ENCODE measurements at regions not wholly inside any gene's neighbourhood (a gene's known extent, or its start where the extent isn't known, plus 50 kb on each side); places are given as distances from the start of the nearest gene placed in this dataset.

DNA sequence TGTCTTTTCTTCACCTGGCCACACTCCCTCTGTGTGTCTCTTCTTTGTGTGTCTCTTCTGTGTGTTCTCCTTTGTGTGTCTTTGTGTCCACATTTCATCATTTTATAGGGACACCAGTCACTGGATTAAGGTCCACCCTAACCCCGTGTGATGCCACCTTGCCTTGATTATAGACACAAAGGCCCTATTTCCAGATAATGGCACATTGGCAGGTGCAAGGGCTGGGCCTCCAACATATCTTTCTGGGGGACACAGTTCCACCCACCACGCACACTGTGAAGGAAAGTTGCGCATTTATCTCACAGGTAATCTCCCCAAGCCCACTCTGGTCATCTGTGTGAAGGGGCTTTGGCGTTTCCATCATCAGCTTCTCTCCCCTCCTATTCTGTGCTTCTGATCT is 334.6 kb upstream of the IRX1 start (continued):
- no peak for TF ChIP-seq KAT2A (conservative IDR thresholded peaks at IDR 0.05; ENCODE audit: control insufficient read depth, low read depth, low read length)
- no peak for TF ChIP-seq RAD51 (IDR thresholded peaks at IDR 0.05)
- TF ChIP-seq RELA (IDR thresholded peaks at IDR 0.05; ENCODE audit: borderline replicate concordance, partially characterized antibody) = no peak

- ChIA-PET POLR2A (no interaction called here), SMC1A (ENCODE audit: uncharacterized antibody, unreplicated experiment) (no interaction called here)
- BruUV-seq (replicated peaks) = no TSS peak
Observed at GRCh38 chr5:3258050-3258449, 337.6 kb upstream of the IRX1 start.

DNA sequence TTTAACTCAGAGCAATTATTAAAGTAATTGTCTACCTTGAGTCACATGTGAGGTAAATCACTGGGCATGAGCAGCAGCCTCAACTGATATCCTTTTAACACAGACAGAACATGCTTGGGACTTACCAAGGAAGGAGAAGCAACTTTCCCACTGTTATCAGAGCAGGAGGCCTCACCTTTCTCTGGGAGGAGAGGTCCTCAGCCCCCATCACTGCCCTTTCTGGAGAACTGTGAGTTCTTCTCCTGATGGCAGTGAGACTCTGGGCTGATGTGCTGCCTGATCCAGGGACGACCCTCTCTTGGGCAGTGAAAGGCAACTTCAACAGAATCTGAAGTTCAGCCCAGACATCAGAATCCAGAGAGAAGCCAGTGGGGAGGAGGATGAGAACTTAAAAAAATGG is 343.4 kb upstream of the IRX1 start:
- Histone ChIP-seq H3K27ac (ENCODE audit: control insufficient read depth, insufficient read depth) (no peak overlapping the region), H3K4me3 (no peak overlapping the region), H3K79me2 (ENCODE audit: control insufficient read depth, insufficient read depth, low read length) (no peaks in the 10 kb centered on the region), H3K9ac (ENCODE audit: control insufficient read depth, insufficient read depth, low read length) (no peak overlapping the region), H2AFZ (ENCODE audit: control insufficient read depth, low read depth, low read length) (no peak overlapping the region), H3K9me3 (replicated peaks; ENCODE audit: control insufficient read depth, insufficient read depth, low read length) (no peaks in the 10 kb centered on the region; the same call in 2 of the 3 replicates), H3K27me3 (replicated peaks in 1 of 2; ENCODE audit: control insufficient read depth in 2 of 2, insufficient read depth in 2 of 2, low read length in 1 of 2) (no peaks in the 10 kb centered on the region), H4K20me1 (ENCODE audit: control insufficient read depth, insufficient read depth) (no peaks in the 10 kb centered on the region), H3K4me2 (ENCODE audit: control insufficient read depth, insufficient read depth) (no peak overlapping the region), H3K36me3 (ENCODE audit: control insufficient read depth in 2 of 2, insufficient read depth in 2 of 2, low read length in 1 of 2) (no peaks in the 10 kb centered on the region), H3K4me1 (ENCODE audit: control insufficient read depth, insufficient read depth, low read length) (no peaks in the 10 kb centered on the region)
- in situ Hi-C loops (cut with MboI) (no loop called here), intact Hi-C loops (cut with micrococcal nuclease; ENCODE audit: unreplicated experiment) (no loop called here)
- ATAC-seq = no peak
- no peak for TF ChIP-seq TCF12 (IDR thresholded peaks at IDR 0.05; ENCODE audit: low read depth, low read length)
- no peak for TF ChIP-seq HDAC2 (IDR thresholded peaks at IDR 0.05)
- no peak for TF ChIP-seq ESRRA (IDR thresholded peaks at IDR 0.05; ENCODE audit: low read length)
- ChIA-PET RAD21 (ENCODE audit: unreplicated experiment) (no interaction called here), CTCF (no interaction called here), SMC1A (ENCODE audit: uncharacterized antibody, unreplicated experiment) (no interaction called here), POLR2A (no interaction called here)
- no peak for FAIRE-seq
- 5% methylated on average over 1 of the region's 1 CpG for WGBS (ENCODE audit: insufficient coverage, insufficient replicate concordance, low lambda C conversion rate, missing lambda C conversion rate)
- DNase-seq (ENCODE audit: low read depth, low spot score) = no peak
- BruUV-seq (replicated peaks) = no TSS peak

More at GRCh38 chr5:3258050-3258449, 337.6 kb upstream of the IRX1 start:
- no peaks in the 10 kb centered on the region for H3K36me3 ChIP-seq (ENCODE audit: control insufficient read depth in 2 of 2, insufficient read depth in 2 of 2, low read length in 1 of 2)
- H3K79me2 ChIP-seq (ENCODE audit: control insufficient read depth, insufficient read depth, low read length) = no peaks in the 10 kb centered on the region
- H2AFZ ChIP-seq (ENCODE audit: control insufficient read depth, low read depth, low read length) = no peak overlapping the region
- ATAC-seq (no peak), DNase-seq (ENCODE audit: low read depth, low spot score) (no peak), FAIRE-seq (no peak)
- TF ChIP-seq CHD2 (IDR thresholded peaks at IDR 0.05; ENCODE audit: borderline replicate concordance, low read depth, low read length) = no peak
- ChIA-PET RAD21 (ENCODE audit: unreplicated experiment) (no interaction called here), CTCF (no interaction called here)
- no peaks in the 10 kb centered on the region for H4K20me1 ChIP-seq (ENCODE audit: control insufficient read depth, insufficient read depth)
- no peaks in the 10 kb centered on the region; the same call in 2 of the 3 replicates for H3K9me3 ChIP-seq (replicated peaks; ENCODE audit: control insufficient read depth, insufficient read depth, low read length)
- intact Hi-C loops (cut with micrococcal nuclease; ENCODE audit: unreplicated experiment) (no loop called here), in situ Hi-C loops (cut with MboI) (no loop called here)
- 21% methylated on average over 9 of the region's 9 CpGs for WGBS (ENCODE audit: insufficient coverage, insufficient replicate concordance, low lambda C conversion rate, missing lambda C conversion rate)
- no peak overlapping the region for H3K4me3 ChIP-seq
- no peak overlapping the region for H3K9ac ChIP-seq (ENCODE audit: control insufficient read depth, insufficient read depth, low read length)
- H3K27ac ChIP-seq (ENCODE audit: control insufficient read depth, insufficient read depth) = no peak overlapping the region
- no peaks in the 10 kb centered on the region for H3K27me3 ChIP-seq (replicated peaks in 1 of 2; ENCODE audit: control insufficient read depth in 2 of 2, insufficient read depth in 2 of 2, low read length in 1 of 2)
- H3K4me2 ChIP-seq (ENCODE audit: control insufficient read depth, insufficient read depth) = no peak overlapping the region
- H3K4me1 ChIP-seq (ENCODE audit: control insufficient read depth, insufficient read depth, low read length) = no peaks in the 10 kb centered on the region
